ENCODE measurements at regions not wholly inside any gene's neighbourhood (a gene's known extent, or its start where the extent isn't known, plus 50 kb on each side); places are given as distances from the start of the nearest gene placed in this dataset.

GRCh38 chr3:137820366-137820765 is 56.3 kb downstream of the SOX14 start:
- WGBS, 4 donors: 69 to 86% (median 82%) methylated on average over 3 of the region's 3 CpGs
- no peak for ATAC-seq

GRCh38 chr3:137835096-137835495 is 71.0 kb downstream of the SOX14 start:
- ATAC-seq: no peak
- no peaks in the 10 kb centered on the region for H3K36me3 ChIP-seq
- peaks cover 0 to 4% (median 0%) of the 10 kb centered on the region in 9 donors for H3K27me3 ChIP-seq
- intact Hi-C loops (cut with DNase I): no loop called here
- 82 to 100% (median 92%) methylated on average over 1 of the region's 1 CpG for WGBS, 4 donors
- no peak overlapping the region for H3K4me3 ChIP-seq
- H3K9me3 ChIP-seq: peaks cover 0 to 5% (median 0%) of the 10 kb centered on the region in 12 donors
- H3K27ac ChIP-seq: no peak overlapping the region
- no peak for TF ChIP-seq POLR2A (IDR thresholded peaks at IDR 0.05)
- no peak for TF ChIP-seq CTCF (IDR thresholded peaks at IDR 0.05)
- DNase-seq: no peak
- H3K4me1 ChIP-seq: no peaks in the 10 kb centered on the region

More at GRCh38 chr3:137820366-137820765, 56.3 kb downstream of the SOX14 start:
- Histone ChIP-seq H3K36me3 (no peaks in the 10 kb centered on the region), H3K4me1 (no peaks in the 10 kb centered on the region), H3K4me3 (no peak overlapping the region), H3K9me3 (no peaks in the 10 kb centered on the region), H3K27me3 (peaks cover 0 to 3% (median 0%) of the 10 kb centered on the region in 9 donors), H3K27ac (no peak overlapping the region)
- no peak for DNase-seq
- intact Hi-C loops (cut with DNase I): no loop called here
- TF ChIP-seq CTCF (IDR thresholded peaks at IDR 0.05) (no peak), POLR2A (IDR thresholded peaks at IDR 0.05) (no peak)

- H3K9me3 ChIP-seq: no peaks in the 10 kb centered on the region
- WGBS, 4 donors: 38 to 43% (median 39%) methylated on average over 4 of the region's 4 CpGs
- no peak for DNase-seq
- H3K4me3 ChIP-seq: no peak overlapping the region
- H3K27me3 ChIP-seq: peaks cover 0 to 15% (median 0%) of the 10 kb centered on the region in 9 donors
- intact Hi-C loops (cut with DNase I): no loop called here
- H3K4me1 ChIP-seq: no peaks in the 10 kb centered on the region
- no peak for ATAC-seq
- TF ChIP-seq POLR2A (IDR thresholded peaks at IDR 0.05) (no peak), CTCF (IDR thresholded peaks at IDR 0.05) (no peak)
- no peaks in the 10 kb centered on the region for H3K36me3 ChIP-seq
- H3K27ac ChIP-seq: no peak overlapping the region
Observed at GRCh38 chr3:137845194-137845593, 81.1 kb downstream of the SOX14 start.

GRCh38 chr3:137845666-137846065 is 81.6 kb downstream of the SOX14 start:
- H3K4me3 ChIP-seq: no peak overlapping the region
- no peak for ATAC-seq
- WGBS, 4 donors: 54 to 64% (median 59%) methylated on average over 3 of the region's 3 CpGs
- H3K9me3 ChIP-seq: no peaks in the 10 kb centered on the region
- TF ChIP-seq POLR2A (IDR thresholded peaks at IDR 0.05): no peak
- no peak for TF ChIP-seq CTCF (IDR thresholded peaks at IDR 0.05)
- H3K36me3 ChIP-seq: no peaks in the 10 kb centered on the region
- no peaks in the 10 kb centered on the region for H3K4me1 ChIP-seq
- intact Hi-C loops (cut with DNase I): no loop called here
- no peak overlapping the region for H3K27ac ChIP-seq
- DNase-seq: no peak
- peaks cover 0 to 15% (median 0%) of the 10 kb centered on the region in 9 donors for H3K27me3 ChIP-seq

Measured in heart left ventricle (tissue), 16 donors.